Activated CD8-positive, alpha-beta memory T cell treated with anti-CD3 and anti-CD28 coated beads, Interleukin-2, amount 50 U/mL, for 48 hours (primary cell): ENCODE measurements at regions not wholly inside any gene's neighbourhood (a gene's known extent, or its start where the extent isn't known, plus 50 kb on each side); places are given as distances from the start of the nearest gene placed in this dataset.

Source experiments
- DNase-seq: peaks from one replicate; pipeline ENCODE4 v3.0.0-alpha.2; 2020

DNA sequence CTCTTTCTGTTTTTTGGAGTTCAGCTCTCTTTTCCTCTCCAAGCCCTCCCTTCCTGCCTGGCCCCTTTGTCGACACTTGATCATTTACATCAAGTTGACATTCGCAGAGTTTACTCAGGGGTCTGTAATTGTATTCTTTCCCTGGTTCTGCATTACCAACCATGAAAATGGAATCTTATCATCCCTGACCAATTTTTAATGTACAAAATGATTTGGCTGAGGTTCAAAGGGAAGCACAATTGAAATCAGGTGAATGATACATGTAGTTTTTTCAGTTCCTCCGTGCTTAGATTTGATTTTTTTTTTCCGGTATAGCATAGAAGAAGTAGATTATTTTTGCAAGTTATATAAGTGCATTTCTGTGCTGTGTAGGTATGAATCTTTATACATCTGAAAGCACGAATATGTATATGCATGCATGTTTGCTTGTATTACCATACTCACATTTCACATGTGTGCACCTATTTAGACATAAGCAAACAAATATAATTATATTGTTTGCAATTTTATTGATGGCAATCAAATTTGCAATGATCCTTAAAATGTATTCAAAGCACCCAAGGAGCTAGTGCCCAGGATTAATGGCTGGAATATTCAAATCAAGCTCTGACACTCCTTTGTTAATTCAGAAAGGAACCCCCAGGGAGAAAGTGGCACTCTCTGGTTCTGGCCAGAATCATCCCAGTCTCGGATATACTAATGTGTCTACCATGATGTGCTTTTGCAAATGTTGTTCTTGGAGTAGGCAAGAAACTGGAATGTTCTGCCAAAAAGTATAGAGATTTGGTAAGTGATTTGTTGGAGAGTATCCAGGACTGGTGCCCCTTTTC, 189.3 kb downstream of the VRK1 start:
- no peak for DNase-seq

DNA sequence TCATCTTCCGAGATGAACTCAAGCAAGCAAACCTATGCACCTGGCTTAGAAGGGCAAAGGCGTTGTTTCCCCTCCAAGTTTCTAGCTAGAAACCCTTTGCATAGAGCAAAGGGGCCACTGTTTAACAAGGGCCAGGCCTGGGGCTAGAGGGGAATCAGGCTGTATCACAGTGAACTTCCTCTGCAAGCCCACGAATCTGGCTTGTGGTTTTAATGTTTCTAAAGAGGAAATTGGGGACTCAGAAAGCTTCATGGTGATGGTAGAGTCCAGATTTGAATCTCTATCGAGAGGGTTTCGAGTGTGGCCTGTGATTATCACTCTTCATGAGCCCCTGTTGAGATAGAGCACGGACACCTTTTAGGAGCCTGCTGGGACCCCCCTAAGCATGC, 189.9 kb downstream of the VRK1 start:
- no peak for DNase-seq

DNA sequence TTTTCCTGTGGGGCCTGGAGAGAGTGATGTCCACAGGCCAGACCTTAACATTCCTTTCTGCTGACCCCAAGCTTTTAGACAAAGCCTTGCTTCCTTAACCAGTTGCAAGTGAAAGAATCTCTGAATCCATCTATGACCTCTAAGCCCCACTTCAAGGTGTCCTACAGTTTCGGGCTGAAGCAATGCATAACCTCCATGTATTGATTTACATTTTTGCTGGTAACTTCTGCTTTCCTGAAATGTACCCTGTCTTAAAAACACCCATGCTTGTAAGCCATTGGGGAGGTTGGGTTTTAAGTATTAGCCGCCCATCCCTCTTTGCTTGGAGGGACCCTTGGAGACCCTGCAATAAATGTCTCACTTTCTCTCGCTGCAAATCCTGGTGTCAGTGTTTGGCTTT, 190.6 kb downstream of the VRK1 start:
- no peak for DNase-seq

DNA sequence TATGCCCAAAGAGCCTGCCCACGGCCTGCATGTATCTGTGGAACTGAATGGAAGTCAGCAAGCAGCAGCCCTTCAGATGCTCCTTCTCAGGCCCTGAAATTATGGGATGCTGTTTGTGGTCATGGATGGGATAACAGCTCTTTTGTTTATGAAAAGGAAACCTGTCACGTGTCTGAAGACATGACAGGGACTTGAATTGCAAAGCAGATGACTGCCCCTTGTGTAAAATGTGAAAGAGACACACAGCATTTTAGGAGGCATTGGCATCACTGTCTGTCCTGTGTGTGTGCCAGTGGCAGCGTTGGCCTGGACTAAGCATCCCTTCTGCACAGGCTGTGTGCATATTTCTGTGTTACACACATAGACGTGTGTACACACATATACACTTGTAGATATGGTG, 192.1 kb downstream of the VRK1 start:
- no peak for DNase-seq

DNA sequence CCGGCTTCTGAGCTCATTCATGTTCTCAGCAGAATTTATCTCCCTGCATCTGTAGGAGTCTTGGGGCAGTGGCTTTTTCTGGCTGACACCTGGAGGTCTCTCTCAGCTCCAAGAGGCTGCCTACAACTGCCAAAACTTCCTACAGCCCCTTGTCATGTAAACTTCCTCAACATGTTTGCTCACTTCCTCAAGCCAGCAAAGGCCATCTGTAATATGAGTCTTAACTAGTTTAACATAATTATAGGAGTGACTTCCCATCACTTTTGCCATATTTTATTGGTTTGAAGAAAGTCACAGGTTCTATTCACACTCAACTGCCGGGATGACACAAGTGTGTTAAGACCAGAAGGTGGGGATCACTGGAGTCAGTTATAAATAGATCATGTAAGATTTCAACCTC, 194.0 kb downstream of the VRK1 start:
- no peak for DNase-seq

DNA sequence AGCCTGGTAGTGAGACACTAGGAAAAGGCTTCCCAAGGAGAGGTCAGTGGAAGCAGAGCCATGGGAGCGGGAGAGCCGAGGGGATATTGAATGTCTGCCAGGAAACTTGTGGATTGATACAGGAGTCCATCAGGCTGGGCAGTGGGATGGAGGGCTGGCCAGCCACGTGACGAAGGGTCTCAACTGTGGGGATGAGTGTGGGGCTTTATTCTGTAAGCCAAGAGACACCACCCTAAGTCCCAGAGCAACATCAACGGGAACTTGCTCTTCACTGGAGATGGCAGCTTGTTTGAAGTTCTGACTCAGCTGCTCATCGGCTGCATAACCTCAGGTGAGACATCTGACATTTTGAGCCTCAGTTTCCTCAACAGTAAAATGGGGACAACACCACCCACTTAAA, 197.8 kb downstream of the VRK1 start:
- DNase-seq, result no peak

DNA sequence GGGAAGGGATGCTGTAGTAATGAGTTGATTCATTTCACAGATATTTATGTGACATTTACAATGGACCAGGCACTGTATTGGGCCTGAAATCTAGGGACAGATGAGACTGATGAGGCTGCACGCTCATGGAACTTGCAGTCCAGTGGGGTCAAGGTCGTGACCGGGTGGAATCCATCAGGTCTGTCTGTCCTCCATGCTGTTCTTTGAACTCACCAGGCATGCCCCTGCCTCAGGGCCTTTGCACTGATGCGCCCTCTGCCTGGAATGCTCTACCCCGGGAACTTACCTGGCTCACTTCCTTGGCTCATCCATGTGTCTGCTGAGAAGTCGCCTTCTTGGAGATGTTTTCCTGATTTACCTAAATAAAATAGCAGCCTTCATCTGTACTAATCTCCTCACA, 200.1 kb downstream of the VRK1 start:
- DNase-seq, result no peak

DNA sequence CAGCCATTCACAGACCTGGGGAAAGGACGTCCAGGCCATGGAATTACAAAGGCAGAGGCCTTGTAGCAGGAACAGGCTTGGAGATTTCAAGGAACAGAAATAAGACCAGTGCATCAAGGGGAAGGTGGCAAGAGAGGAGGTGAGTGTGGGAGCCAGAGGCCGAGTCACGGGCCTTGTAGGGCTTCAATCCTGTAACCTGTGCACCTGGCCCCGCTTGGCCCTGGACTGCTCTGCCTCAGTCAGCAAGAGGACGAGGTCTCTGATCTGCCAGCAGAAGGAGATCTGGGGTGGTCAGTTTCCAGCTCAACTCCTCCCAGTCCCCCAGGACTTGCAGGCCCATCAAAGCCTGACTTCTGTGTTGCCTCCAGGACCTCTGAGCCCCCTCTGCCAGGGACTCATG, 200.8 kb downstream of the VRK1 start:
- no peak for DNase-seq

DNA sequence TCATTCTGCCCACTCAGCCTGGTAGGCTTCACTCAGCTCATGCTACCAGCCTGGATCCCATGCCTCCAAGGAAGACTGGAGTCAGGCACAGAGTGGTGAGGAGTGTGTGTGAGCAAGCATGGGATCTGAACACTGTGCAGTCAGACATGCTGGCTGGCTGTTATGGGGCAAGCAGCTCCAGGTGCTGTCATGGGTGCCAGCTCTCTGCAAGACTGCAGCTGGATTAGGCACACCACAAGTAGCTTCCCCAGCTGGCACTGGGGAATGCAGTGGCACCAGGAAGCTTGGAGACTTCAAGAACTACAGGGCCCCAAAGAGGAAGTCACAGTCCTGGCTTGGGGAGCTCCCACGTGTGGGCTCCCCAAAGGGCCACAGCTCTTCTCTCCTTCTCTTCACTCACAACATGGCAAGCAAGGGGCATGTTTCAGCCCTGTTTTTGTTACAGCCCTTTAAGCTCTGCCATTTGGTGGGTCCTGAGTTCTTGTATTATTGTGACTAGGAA, 202.5 kb downstream of the VRK1 start:
- DNase-seq, result no peak

DNA sequence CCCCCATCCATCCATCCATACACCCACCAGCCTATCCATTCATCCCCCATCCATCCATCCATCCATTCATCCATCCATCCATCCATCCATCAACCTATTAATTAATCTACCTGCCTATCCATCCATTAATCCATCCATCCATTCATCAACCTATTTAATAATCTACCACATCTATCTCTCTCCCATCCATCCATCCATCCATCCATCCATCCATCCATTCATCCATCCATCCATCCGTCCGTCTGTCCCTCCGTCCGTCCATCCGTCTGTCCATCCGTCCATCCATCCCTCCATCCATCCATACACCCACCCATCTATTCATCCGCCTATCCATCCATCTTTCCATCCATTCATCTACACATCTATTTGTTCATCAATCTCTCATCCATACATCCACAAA, 205.3 kb downstream of the VRK1 start:
- no peak for DNase-seq

DNA sequence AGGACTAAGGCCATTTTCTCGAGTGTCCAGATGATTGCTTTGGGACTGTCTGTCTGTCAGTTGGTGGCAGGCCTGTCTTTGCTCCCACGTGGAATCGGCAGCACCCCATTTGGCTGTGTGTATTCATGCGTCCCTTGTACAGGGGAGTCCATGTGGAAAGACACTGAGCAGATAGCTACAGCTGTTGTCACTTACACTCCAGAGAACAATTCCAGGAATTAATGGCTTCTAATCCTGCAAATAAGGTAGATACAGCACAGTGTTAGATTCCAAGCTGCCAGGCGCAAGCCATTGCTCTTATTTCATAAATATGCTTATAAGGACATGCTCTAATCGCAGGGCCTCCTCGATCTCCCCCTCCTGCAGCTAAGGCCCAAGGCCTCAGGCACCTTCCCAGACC, 208.8 kb downstream of the VRK1 start:
- DNase-seq, result no peak

DNA sequence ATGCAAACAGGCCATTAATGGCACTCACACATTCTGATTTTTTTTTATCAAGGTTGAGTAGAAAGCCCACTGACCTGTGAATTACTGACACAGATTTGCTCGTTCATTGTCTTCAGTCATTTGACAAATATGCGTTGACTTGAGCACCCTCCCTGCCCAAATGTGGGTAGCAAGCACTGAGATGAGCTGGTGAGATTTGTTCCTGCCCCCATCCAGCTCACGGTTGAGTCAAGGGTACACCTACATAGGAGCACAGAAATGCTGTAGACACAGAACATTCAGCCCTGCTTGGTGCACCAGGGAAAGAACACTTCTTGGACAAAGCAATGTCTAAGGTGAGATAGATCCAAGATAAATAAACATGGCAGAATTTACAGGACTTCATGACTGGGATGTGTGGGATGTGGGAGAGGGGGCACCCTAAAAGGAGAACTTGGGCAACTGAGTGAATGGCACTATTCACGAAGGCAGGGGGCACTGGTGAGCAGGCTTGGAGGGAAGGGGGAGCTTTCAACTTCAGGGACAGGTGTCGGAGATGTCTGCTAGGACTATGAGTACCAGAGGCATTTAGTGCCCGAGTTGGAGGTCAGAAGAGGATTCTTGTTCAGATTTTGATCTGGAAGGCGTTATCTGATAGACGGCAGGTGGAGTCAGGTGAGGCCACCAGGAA, 213.4 kb downstream of the VRK1 start:
- no peak for DNase-seq

DNA sequence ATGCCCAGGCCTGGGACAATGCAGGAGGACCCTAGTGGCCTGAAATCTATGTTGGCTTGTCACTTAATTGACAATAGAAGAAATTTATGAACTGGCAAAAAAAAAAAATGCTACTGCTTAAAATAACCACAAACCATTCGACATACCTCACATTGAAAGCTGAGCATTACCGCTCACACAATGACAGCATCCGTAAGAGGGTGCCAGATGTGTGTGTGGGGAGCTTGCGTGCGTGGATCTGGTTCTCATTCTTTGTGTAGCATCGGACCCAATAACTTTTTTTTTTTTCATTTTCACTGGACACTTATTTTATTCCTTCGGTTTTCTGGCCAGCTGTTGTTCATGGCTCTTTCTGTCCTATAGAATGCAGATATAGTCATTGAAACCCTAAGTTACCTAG, 216.7 kb downstream of the VRK1 start:
- DNase-seq, result no peak

DNA sequence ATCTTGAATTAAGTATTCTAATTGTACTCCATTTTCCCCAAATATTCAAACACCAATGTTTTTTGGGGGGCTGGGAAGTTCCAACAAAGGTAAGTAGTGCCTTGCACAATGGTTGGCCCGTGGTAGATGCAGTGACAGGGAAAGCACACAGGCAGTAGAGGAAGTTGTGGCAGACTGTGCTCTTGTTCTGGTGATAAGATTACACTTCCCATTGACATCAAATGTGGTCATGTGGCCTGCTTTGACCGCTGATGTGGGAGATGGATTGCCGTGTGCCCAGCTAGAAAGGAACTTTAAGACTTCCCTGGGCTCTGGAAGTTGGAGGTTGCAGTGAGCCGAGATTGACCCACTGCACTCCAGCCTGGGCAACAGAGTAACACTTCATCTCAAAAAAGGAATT, 223.8 kb downstream of the VRK1 start:
- DNase-seq, result no peak

DNA sequence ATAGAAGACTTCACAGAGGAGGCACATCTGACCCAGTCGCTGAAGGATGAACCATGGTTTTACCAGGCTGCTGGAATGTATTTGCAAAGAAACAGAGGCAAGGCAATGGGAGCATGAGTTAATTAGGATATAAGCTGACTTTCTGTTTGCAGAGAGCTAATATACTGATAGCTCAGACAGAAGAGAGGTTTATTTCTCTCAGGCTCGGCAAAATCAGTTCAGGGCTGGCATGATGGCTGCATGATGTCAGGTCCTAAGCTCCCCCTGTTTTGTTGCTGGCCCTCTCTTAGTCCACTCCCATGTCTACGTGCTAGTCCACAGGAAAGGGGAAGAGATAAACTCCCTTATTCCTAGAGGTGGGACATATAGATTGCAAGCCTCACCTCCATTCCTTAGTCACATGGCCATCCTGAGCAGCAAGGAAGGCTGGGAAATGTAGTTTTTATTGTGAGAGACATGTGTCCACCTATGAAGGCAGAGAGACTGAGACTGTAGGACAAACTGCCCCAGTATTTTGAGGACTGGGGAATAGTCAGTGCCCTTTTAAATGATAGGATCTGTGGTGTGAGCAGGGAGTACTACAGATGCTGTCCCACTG, 224.5 kb downstream of the VRK1 start:
- no peak for DNase-seq

DNA sequence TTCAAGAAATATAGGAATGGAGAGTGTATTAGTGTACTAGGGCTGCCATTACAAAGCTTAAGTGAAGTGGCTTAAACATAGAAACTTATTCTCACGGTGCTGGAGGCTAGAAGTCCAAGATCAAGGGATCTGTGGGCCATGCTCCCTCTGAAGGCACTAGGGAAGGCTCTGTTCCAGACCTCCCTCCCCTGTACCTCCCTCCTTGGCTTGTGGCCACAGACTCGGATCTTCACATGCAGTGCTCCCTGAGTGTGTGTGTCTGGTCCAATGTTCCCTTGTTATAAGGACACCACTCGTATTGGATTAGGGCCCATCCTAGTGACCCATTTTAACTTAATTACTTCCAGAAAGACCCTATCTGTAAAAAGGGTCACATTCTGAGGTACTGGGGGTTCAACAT, 225.6 kb downstream of the VRK1 start:
- no peak for DNase-seq

DNA sequence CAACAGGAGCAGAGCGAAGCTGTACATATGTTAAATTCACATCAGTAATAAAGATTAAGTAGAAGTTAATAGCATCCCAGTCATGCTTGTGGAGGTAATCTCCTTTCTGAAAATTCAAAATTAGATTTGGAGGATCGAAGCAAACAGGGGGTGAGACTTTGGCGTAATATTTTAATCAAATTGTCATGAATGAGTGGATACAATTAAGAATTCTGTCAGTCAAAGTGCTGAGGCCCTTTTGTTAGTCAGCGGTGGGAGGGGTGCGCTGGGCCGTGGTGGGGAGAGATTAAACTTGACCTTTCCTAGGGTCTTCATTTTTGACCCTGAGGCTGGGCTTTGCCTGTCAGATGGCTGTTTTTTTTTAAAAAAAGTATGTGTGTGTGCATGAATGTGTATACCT, 226.7 kb downstream of the VRK1 start:
- no peak for DNase-seq

DNA sequence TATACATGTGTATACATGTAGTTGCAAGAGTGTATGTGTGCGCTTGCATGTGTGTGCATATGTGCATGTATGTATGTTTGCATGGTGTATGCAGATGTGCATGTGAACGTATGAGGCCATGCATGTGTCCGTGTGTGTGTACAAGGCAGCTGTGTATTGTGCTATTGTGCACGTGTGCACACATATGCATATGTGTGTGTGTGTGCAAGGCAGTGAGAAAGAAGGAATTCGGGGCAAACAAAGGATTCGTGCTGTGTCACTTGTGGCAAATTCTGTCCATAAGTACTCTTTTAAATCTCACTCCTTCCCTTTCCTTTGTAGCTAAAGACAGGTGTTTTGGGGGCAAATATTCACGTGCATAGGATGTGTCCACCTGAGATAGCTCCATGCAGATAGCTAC, 227.1 kb downstream of the VRK1 start:
- no peak for DNase-seq

DNA sequence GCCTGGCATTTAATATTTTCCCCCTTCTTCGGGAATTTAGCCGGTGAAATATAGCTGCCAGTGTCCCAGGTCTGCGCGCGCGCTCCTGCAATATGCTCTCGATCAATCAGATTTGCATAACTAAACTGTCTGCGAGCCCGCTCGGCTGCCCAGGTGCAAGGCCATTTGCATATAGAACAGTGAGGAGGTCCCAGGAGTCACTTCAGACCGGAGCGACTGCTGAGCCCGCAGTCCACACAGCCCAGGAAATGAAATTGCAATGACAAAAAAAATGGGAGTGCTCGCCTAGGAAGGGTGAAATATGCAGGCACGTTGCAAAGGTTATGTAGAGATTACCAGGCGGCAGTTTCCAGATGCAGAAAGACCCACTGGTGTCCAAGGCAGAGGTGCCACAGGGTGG, 228.5 kb downstream of the VRK1 start:
- DNase-seq, result no peak

DNA sequence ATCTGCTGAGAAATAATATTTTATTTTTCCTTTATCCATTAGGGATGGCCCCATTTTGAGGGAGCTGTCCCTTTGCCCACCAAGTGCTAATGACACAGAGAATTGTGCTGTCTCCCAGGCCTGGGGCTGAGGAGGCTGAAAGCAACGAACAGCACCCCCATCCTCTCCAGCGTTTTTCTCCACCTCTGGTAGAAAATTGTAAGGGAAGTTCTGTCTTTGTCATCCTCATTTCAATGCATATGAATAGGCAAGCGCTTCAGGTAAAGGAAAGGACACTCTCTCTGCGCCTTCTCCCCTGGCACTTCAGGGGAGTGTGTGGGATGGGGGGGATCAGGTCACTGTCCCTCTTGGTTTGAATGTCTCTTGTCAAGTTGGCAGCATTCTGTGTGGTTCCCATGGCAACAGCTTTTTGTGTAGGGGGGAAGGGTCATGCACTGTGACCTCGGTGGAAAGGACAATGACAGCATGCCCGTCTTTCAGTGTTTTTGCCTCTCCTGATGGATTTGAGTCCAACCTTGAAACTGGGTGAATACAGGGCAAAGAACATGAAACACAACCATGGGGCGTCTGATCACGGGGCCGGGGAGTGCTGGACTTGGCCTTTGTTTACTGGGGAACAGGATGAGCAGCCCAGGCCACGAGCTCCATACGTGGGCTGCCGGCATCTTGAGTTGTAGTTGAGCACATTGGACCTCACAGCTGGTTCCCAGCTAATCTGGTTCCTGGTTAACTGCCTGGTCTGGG, 230.2 kb downstream of the VRK1 start:
- no peak for DNase-seq

DNA sequence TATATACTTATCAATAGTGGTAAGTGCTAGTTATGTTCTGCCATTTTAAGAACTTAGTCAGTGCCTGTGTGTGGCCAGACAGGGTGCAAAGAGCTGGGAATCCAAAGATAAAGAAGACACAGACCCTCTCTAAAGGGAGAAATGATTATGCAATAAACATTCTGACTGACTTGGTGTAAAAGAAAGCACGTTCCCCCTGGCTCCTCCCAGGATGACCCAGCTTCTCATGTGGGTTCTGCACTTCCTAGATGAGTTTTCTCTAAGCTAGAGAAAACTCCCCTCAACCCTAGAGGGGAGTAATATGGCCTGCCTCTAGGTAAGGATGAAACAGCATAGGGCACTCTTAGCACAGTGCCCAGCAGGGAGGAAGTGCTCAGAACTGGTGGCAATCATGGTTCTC, 231.2 kb downstream of the VRK1 start:
- DNase-seq, result no peak

DNA sequence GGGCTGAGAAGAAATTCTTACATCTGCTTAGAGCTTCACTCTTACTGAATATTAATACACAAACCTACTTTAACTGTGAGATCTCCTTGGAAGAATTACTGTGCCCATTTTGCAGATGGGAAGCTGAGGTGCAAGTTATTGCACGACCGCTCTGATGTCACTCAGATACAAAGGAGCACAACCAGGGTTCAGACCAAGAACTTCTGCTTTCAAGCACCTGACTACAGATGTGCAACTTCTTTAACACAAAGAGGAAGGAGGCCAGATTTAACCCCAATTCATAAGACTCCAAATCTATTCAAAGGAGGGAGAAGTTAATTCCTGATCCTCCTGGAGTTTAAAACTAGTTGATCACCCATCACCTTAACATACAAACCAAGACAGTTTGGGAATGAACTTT, 232.6 kb downstream of the VRK1 start:
- no peak for DNase-seq

DNA sequence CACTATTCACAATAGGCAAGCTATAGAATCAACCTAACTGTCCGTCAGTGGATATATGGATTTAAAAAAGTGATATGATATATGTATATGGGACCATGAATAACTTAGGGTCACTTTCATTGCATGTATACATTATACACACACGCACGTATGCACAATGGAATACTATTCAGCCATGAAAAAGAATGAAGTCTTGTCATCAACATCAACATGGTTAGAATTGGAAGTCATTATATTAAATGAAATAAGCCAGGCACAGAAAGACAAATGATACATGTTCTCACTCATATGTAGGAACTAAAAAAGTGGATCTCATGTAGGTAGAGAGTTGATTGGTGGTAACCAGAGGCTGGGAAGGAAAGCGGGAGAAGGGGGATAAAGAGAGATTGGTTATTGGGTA, 234.3 kb downstream of the VRK1 start:
- no peak for DNase-seq
